ENCODE measurements at regions not wholly inside any gene's neighbourhood (a gene's known extent, or its start where the extent isn't known, plus 50 kb on each side); places are given as distances from the start of the nearest gene placed in this dataset.
"Not testable (repeated sequence)": the region's sequence is repeated elsewhere in the genome, so short reads cannot be mapped to it uniquely, and the experiment has no call there.

DNA sequence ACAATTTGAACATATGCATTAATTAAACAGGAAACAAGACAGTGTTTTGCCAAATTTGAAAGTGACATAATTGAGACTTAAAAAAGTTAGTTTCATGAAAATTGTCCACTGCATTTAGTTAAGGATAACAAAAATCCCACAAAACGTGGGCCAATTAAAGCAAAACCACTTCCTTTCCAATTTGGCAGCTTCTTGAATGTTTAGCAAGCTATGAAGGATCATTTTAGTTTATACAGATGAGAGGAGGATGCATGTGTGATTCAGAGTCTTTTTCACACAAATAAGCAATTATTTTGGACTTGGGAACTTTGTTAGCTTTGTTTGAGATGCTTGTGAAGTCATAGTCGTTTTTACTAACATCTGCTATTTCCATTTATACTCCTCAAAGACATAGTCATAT, 109.6 kb downstream of the ATXN7L3B start:
- no peaks in the 10 kb centered on the region for H3K4me1 ChIP-seq
- no peak for DNase-seq
- no peak overlapping the region for H3K4me3 ChIP-seq (ENCODE audit: low read depth, low read length)
- no peaks in the 10 kb centered on the region for H3K36me3 ChIP-seq
- peaks cover 2% of the 10 kb centered on the region; the same call in 1 of the 2 replicates for H3K27me3 ChIP-seq
- no peak for TF ChIP-seq CTCF (IDR thresholded peaks at IDR 0.05; ENCODE audit: low read depth, low read length)
- H3K9me3 ChIP-seq = no peaks in the 10 kb centered on the region

DNA sequence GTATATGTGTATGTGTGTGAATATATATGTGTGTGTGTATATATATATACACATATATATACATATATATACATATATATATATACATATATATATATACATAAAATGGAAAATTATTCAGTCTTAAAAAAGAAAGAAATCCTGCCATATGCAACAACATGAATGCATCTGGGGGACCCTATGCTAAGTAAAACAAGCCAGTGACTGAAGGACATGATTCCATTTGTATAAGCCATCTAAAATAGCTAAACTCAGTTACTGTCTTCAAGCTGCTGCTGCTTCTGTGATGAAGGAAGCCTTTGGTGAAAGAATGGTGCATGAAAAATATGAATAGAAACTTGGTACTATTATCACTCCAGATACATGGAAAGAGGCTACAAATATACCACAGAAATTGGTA, 118.6 kb downstream of the ATXN7L3B start:
- no peaks in the 10 kb centered on the region for H3K4me1 ChIP-seq

GRCh38 chr12:74660442-74660841, 122.8 kb downstream of the ATXN7L3B start:
- Histone ChIP-seq H3K9me3 (no peaks in the 10 kb centered on the region), H3K27me3 (no peaks in the 10 kb centered on the region), H3K36me3 (no peaks in the 10 kb centered on the region), H3K4me3 (ENCODE audit: low read depth, low read length) (no peak overlapping the region), H3K4me1 (no peaks in the 10 kb centered on the region)
- DNase-seq = no peak
- TF ChIP-seq CTCF (IDR thresholded peaks at IDR 0.05; ENCODE audit: low read depth, low read length) = no peak

More for the DNA sequence above, 118.6 kb downstream of the ATXN7L3B start:
- no peaks in the 10 kb centered on the region for H3K9me3 ChIP-seq
- DNase-seq = no peak
- no peaks in the 10 kb centered on the region for H3K36me3 ChIP-seq
- no peak for TF ChIP-seq CTCF (IDR thresholded peaks at IDR 0.05; ENCODE audit: low read depth, low read length)
- no peak overlapping the region for H3K4me3 ChIP-seq (ENCODE audit: low read depth, low read length)
- H3K27me3 ChIP-seq = no peaks in the 10 kb centered on the region

DNA sequence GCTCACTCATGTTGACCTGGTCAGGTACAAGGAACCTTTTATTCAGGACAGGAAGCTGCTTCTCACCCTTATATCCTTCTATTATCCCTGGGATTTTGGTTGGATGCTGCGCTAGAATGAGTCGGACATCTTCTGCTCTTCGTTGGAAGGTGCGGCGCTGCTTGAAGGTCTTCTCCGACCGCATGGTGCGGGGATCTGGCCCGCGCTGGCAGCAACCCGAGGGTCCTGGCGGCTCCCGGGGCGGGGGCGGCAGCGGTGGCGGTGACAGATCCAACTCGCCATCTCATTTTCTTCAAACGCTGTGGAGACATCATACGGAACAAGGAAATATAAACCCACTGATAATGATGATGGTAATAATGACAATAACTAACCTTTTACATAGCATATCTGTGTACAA, 126.3 kb downstream of the ATXN7L3B start:
- DNase-seq = no peak
- no peaks in the 10 kb centered on the region for H3K27me3 ChIP-seq
- TF ChIP-seq CTCF (IDR thresholded peaks at IDR 0.05; ENCODE audit: low read depth, low read length) = no peak
- no peaks in the 10 kb centered on the region for H3K4me1 ChIP-seq
- no peaks in the 10 kb centered on the region for H3K36me3 ChIP-seq
- H3K4me3 ChIP-seq (ENCODE audit: low read depth, low read length) = no peak overlapping the region
- H3K9me3 ChIP-seq = no peaks in the 10 kb centered on the region

GRCh38 chr12:74665690-74666089, 128.1 kb downstream of the ATXN7L3B start:
- Histone ChIP-seq H3K36me3 (no peaks in the 10 kb centered on the region), H3K27me3 (no peaks in the 10 kb centered on the region), H3K4me3 (ENCODE audit: low read depth, low read length) (no peak overlapping the region), H3K9me3 (no peaks in the 10 kb centered on the region), H3K4me1 (no peaks in the 10 kb centered on the region)
- no peak for TF ChIP-seq CTCF (IDR thresholded peaks at IDR 0.05; ENCODE audit: low read depth, low read length)
- no peak for DNase-seq

GRCh38 chr12:74671421-74671820, 133.8 kb downstream of the ATXN7L3B start:
- TF ChIP-seq CTCF (IDR thresholded peaks at IDR 0.05; ENCODE audit: low read depth, low read length) = no peak
- no peaks in the 10 kb centered on the region for H3K4me1 ChIP-seq
- H3K9me3 ChIP-seq = no peaks in the 10 kb centered on the region
- no peaks in the 10 kb centered on the region for H3K36me3 ChIP-seq
- no peak for DNase-seq
- H3K4me3 ChIP-seq (ENCODE audit: low read depth, low read length) = no peak overlapping the region
- H3K27me3 ChIP-seq = no peaks in the 10 kb centered on the region

DNA sequence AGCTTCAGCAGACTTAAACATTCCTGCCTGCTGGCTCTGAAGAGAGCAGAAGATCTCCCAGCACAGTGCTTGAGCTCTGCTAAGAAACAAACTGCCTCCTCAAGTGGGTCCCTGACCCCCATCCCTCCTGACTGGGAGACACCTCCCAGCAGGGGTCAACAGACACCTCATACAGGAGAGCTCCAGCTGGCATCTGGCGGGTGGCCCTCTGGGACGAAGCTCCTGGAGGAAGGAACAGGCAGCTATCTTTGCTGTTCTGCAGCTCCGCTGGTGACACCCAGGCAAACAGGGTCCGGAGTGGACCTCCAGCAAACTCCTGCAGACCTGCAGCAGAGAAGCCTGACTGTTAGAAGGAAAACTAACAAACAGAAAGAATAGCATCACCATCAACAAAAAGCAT, 139.3 kb downstream of the ATXN7L3B start:
- not testable (repeated sequence) for H3K9me3 ChIP-seq; DNase-seq; H3K4me1 ChIP-seq; H3K36me3 ChIP-seq; H3K4me3 ChIP-seq (ENCODE audit: low read depth, low read length); H3K27me3 ChIP-seq
